ENCODE measurements at regions not wholly inside any gene's neighbourhood (a gene's known extent, or its start where the extent isn't known, plus 50 kb on each side); places are given as distances from the start of the nearest gene placed in this dataset.

- H3K9me2 ChIP-seq (replicated peaks; ENCODE audit: low read depth, low read length), result no peaks in the 10 kb centered on the region
- H3K36me3 ChIP-seq (ENCODE audit: insufficient read depth, low read length), result no peaks in the 10 kb centered on the region
- H3K9me3 ChIP-seq (ENCODE audit: insufficient read depth, low read depth, low read length), result no peaks in the 10 kb centered on the region
- no peaks in the 10 kb centered on the region for H3K4me1 ChIP-seq (ENCODE audit: insufficient read depth, low read length, poor library complexity, severe bottlenecking)
- no peaks in the 10 kb centered on the region for H4K20me1 ChIP-seq (ENCODE audit: insufficient read depth, low read length, poor library complexity, severe bottlenecking)
- H2AFZ ChIP-seq (ENCODE audit: low read length), result no peak overlapping the region
- no peaks in the 10 kb centered on the region for H3K79me2 ChIP-seq (ENCODE audit: insufficient read depth, low read length)
- H3F3A ChIP-seq (ENCODE audit: low read depth), result no peaks in the 10 kb centered on the region
- no peak overlapping the region for H3K9ac ChIP-seq (ENCODE audit: low read depth, low read length, poor library complexity, severe bottlenecking)
- H3K27me3 ChIP-seq (ENCODE audit: insufficient read depth, low read length, poor library complexity, severe bottlenecking), result no peaks in the 10 kb centered on the region
- no peak overlapping the region for H3K4me3 ChIP-seq (ENCODE audit: low read length, poor library complexity, severe bottlenecking)
- TF ChIP-seq EZH2phosphoT487 (IDR thresholded peaks at IDR 0.05; ENCODE audit: borderline replicate concordance) (no peak), CTCF (conservative IDR thresholded peaks at IDR 0.05; ENCODE audit: low read length) (no peak)
- H3K4me2 ChIP-seq (ENCODE audit: low read depth, low read length, poor library complexity, severe bottlenecking), result no peak overlapping the region
Observed at GRCh38 chr5:60183881-60184280, 290.4 kb upstream of the PDE4D start.

- no peaks in the 10 kb centered on the region for H3F3A ChIP-seq (ENCODE audit: low read depth)
- H3K9ac ChIP-seq (ENCODE audit: low read depth, low read length, poor library complexity, severe bottlenecking), result no peak overlapping the region
- no peaks in the 10 kb centered on the region for H3K9me3 ChIP-seq (ENCODE audit: insufficient read depth, low read depth, low read length)
- H4K20me1 ChIP-seq (ENCODE audit: insufficient read depth, low read length, poor library complexity, severe bottlenecking), result no peaks in the 10 kb centered on the region
- TF ChIP-seq EZH2phosphoT487 (IDR thresholded peaks at IDR 0.05; ENCODE audit: borderline replicate concordance) (no peak), CTCF (conservative IDR thresholded peaks at IDR 0.05; ENCODE audit: low read length) (no peak)
- no peaks in the 10 kb centered on the region for H3K9me2 ChIP-seq (replicated peaks; ENCODE audit: low read depth, low read length)
- H3K79me2 ChIP-seq (ENCODE audit: insufficient read depth, low read length), result no peaks in the 10 kb centered on the region
- H3K27me3 ChIP-seq (ENCODE audit: insufficient read depth, low read length, poor library complexity, severe bottlenecking), result no peaks in the 10 kb centered on the region
- no peak overlapping the region for H2AFZ ChIP-seq (ENCODE audit: low read length)
- no peaks in the 10 kb centered on the region for H3K4me1 ChIP-seq (ENCODE audit: insufficient read depth, low read length, poor library complexity, severe bottlenecking)
- H3K4me3 ChIP-seq (ENCODE audit: low read length, poor library complexity, severe bottlenecking), result no peak overlapping the region
- H3K4me2 ChIP-seq (ENCODE audit: low read depth, low read length, poor library complexity, severe bottlenecking), result no peak overlapping the region
- H3K36me3 ChIP-seq (ENCODE audit: insufficient read depth, low read length), result no peaks in the 10 kb centered on the region
Observed at GRCh38 chr5:60178101-60178500, 284.6 kb upstream of the PDE4D start.

GRCh38 chr5:60177596-60177995 is 284.1 kb upstream of the PDE4D start:
- no peak overlapping the region for H3K4me3 ChIP-seq (ENCODE audit: low read length, poor library complexity, severe bottlenecking)
- no peaks in the 10 kb centered on the region for H3K36me3 ChIP-seq (ENCODE audit: insufficient read depth, low read length)
- H3K4me2 ChIP-seq (ENCODE audit: low read depth, low read length, poor library complexity, severe bottlenecking), result no peak overlapping the region
- H3K79me2 ChIP-seq (ENCODE audit: insufficient read depth, low read length), result no peaks in the 10 kb centered on the region
- no peak overlapping the region for H2AFZ ChIP-seq (ENCODE audit: low read length)
- H4K20me1 ChIP-seq (ENCODE audit: insufficient read depth, low read length, poor library complexity, severe bottlenecking), result no peaks in the 10 kb centered on the region
- no peaks in the 10 kb centered on the region for H3K4me1 ChIP-seq (ENCODE audit: insufficient read depth, low read length, poor library complexity, severe bottlenecking)
- no peak overlapping the region for H3K9ac ChIP-seq (ENCODE audit: low read depth, low read length, poor library complexity, severe bottlenecking)
- no peaks in the 10 kb centered on the region for H3K9me2 ChIP-seq (replicated peaks; ENCODE audit: low read depth, low read length)
- no peaks in the 10 kb centered on the region for H3K9me3 ChIP-seq (ENCODE audit: insufficient read depth, low read depth, low read length)
- TF ChIP-seq EZH2phosphoT487 (IDR thresholded peaks at IDR 0.05; ENCODE audit: borderline replicate concordance) (no peak), CTCF (conservative IDR thresholded peaks at IDR 0.05; ENCODE audit: low read length) (no peak)
- no peaks in the 10 kb centered on the region for H3K27me3 ChIP-seq (ENCODE audit: insufficient read depth, low read length, poor library complexity, severe bottlenecking)
- H3F3A ChIP-seq (ENCODE audit: low read depth), result no peaks in the 10 kb centered on the region

All from Loucy (cell line).